GM19023 (cell line): ENCODE measurements at regions not wholly inside any gene's neighbourhood (a gene's known extent, or its start where the extent isn't known, plus 50 kb on each side); places are given as distances from the start of the nearest gene placed in this dataset.
"Not testable (repeated sequence)": the region's sequence is repeated elsewhere in the genome, so short reads cannot be mapped to it uniquely, and the experiment has no call there.

Experiments
- ATAC-seq: cut with Tn5 transposase; IDR thresholded peaks from one replicate; pipeline ENCODE4 v1.9.1; 2021; ENCODE audit warnings: mild to moderate bottlenecking, moderate library complexity; ENCODE audit not compliant: unreplicated experiment

DNA sequence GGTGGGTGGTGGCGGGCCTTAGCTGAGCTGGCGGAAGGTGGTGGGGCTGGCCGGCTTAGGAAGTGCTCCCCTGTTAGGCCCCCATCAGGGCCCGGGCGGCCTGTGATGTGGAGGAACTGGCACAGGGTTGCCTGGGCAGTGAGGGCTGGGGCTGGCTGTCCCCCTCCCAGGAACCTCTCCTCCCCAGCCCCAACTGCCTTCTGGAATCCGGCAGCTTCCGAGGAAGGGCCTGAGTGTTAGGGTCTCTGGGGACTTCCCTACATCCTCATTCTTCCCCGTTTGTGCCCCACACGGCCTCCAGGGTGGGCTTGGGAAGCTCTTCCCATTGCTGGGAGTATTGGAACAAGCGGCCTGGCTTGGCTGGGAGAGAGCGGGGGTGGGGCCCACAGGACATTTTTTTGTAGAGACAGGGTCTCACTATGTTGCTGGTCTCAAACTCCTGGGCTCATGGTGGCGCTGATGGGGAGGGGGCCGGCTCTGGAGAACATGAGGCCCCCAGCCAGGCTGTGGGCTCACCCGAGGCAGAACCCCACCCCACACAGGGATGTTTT is 89.9 kb upstream of the CIBAR2 start:
- ATAC-seq, result no peak

DNA sequence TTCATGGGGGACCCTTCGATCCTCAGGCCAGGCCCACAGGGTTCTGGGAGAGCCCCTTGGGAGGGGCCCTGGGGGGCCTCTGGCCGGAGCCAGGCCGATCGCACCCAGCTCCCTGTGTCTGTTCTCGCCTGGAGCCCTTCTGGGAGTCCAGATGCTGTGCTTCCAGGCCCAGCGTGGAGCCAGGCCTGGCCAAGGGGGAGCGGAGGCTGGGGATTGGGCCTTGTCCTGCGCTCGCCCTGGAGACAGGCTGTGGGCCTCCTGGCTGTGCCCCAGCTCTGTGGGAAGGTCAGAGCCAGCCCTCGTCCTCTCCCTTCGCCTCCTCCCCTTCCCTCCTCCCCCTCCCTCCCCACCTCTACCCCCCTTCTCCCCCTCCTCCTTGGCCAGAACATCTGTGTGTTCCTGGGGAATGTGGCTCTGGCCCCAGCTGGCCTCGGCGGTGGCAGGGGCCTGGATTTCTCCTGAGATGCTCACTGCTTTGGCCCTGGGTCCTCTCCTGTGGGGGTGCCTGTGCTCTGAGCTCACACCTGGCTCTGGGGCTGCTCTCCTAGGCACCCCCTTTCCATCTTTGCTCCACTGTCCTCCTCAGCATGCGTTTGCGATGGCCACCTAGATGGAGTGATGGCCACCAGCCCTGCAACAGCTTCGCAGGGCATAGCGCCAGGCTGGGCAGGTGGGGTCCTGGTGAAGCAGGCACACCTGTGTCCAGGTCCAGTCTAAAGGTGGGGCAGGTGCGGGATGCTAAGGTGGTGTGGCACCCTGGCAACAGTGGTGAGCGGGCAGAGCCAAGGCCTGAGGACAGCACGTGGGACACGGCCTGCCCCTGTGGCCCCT is 90.6 kb upstream of the CIBAR2 start:
- no peak for ATAC-seq

- ATAC-seq, result no peak
Observed at GRCh38 chr16:85203462-85203813, 91.2 kb upstream of the CIBAR2 start.

GRCh38 chr16:85204242-85205010 is 92.2 kb upstream of the CIBAR2 start:
- no peak for ATAC-seq

DNA sequence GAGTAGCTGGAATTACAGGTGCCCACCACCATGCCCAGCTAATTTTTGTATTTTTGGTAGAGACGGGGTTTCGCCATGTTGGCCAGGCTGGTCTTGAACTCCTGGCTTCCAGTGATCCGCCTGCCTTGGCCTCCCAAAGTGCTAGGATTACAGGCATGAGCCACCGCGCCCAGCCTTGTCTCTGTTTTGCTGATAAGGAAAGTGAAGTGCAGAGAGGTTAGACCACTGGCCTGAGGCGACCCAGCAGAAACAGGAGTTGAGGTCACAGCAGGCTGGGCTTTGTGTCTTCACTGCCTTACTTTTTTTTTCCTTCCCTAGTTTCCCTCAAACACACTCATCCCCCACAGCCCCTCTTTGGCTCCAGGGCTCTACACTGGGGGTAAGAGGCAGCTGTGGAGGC is 93.0 kb upstream of the CIBAR2 start:
- not testable (repeated sequence) for ATAC-seq

- ATAC-seq, result no peak
Observed at GRCh38 chr16:85205747-85206471, 93.6 kb upstream of the CIBAR2 start.

- no peak for ATAC-seq
Observed at GRCh38 chr16:85206472-85207356, 94.4 kb upstream of the CIBAR2 start.

DNA sequence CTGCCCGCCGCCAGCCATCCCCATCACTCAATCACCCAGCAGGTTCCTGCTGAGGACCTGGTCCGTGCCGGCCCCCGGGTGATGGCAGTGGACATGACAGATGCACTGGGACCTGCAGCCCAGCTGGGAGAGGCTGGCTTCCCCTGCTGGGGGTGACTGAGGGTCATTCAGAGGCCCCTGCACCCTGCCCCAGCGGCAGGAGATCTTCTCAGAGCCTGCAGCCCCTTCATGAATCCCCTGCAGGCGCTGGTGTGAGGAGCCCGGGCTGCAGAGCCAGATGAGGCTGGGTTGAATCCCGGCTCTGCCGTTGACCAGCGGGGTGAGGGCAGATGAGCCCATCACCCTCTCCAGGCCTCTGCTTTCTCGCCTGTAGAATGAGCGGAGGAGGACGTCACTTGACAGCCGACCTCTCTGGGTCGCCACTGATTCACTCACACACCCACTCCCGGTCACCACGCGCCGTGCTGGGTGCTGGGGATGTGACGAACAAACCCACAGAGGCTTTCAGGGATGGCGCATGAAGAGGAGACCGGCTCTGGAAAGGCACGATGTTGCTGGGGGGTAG is 95.2 kb upstream of the CIBAR2 start:
- no peak for ATAC-seq

DNA sequence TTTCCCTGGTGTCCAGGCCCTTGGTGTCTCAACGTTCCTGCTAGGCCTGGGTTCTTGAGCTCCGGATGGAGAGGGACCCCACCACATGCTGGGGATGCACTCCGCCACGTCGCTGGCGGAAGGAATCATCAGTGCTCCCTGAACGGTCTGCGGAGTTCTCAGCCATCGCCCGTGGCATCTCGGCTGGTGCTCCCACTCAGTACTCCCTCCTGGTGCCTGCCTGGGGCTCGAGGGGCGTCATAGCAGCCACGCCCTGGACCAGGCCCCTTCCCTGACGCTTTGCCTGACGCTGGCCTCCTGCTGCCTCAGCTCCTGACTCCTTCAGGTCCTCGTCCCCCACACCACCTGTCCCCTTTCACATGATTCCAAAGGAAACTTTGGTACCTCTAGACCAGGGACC is 95.9 kb upstream of the CIBAR2 start:
- ATAC-seq, result no peak

- ATAC-seq, result no peak
Observed at GRCh38 chr16:85208643-85209520, 96.6 kb upstream of the CIBAR2 start.

DNA sequence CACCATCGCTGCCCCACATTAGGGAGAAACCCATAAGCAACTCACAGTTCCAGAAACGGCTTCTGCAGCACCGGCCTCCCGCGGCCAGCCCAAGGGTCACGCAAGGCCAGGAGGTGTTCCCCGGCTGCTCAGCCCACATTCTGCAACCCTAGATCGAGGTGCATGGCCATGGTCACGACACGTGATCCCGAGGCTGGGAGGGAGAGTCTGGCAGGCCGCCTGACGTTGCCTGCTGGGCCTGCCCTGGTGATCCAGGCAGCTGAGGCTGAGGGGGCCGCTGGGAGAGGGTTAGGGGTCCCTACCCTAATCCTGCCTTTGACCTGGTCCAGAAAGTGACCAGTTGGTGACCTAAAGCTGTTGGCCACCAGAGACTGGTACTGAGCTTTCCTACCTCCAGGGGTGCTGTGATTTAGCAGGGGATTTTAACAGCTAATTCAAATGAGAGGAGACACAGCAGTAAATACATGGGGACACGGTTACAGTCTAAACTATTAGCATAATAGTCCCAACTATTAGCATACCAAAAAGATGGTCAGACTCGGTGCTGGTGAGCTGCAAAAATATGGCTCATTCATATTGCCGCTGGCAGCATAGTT is 97.4 kb upstream of the CIBAR2 start:
- no peak for ATAC-seq

DNA sequence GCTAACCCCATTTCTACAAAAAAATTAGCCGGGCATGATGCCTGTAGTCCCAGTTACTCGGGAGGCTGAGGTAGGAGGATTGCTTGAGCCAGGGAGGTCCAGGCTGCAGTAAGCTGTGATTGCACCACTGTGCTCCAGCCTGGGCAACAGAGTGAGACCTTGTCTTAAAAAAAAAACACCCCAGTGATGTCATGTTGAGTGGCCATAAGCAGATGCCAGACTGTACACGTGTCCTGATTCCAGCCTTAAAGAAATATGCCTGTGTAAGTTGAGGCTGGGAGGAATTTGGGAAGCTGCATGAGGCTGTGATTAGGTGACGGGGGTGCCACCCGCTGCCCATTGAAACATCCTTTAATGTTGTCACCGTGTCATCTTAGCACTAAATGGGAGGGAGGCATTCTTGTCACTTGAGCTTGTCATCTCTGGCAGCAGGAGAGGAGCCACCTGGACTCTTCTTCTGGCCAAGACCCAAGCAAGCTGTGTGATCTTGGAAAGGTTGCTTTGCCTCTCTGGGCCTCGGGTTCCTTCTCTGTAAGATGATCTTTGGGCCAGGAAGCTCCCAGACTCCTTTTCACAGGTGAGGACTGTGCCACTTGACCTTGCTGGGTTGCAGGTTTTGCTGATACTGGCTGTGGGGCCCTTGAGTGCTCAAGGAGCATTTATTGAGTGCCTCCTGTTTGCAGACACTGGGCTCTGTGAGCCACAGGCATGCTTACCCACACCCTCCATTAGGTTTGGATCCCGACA is 98.3 kb upstream of the CIBAR2 start:
- ATAC-seq, result no peak

- ATAC-seq, result no peak
Observed at GRCh38 chr16:85211271-85211801, 99.1 kb upstream of the CIBAR2 start.

DNA sequence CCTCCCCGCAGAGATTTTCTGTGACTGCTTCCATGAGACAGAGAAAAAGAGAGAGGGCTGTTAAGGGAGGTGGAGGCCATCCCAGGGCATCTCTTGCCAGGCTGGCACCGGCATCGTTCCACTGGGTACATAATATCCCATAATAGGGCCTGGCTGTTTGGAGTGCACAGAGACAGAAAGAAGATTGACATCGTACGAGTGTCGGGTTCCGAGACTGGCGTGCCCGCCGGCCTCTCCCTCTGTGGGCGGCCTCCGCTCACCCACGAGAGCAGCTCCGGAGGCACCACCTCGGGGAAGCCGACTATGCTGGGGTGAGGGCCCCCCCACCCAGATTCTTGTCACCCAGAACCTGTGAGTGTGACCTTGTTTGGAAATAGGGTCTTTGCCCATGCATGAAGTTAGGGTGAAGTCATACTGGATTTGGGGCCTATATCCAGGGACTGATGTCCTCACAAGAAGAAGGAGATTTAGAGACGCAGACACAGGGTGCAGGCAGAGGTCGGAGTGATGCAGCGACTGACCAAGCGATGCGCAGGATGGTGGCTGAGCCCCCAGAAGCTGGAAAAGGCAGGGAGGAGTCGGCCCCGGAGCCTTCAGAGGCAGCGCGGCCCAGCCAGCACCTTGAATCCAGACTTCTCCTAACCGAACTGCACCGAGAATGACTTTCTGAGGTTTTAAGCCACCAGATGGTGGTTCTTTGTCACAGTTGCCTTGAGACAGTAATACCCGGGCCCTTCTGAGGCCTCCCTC is 101.8 kb upstream of the CIBAR2 start:
- ATAC-seq, result no peak

GRCh38 chr16:85215478-85216118 is 103.3 kb upstream of the CIBAR2 start:
- no peak for ATAC-seq

DNA sequence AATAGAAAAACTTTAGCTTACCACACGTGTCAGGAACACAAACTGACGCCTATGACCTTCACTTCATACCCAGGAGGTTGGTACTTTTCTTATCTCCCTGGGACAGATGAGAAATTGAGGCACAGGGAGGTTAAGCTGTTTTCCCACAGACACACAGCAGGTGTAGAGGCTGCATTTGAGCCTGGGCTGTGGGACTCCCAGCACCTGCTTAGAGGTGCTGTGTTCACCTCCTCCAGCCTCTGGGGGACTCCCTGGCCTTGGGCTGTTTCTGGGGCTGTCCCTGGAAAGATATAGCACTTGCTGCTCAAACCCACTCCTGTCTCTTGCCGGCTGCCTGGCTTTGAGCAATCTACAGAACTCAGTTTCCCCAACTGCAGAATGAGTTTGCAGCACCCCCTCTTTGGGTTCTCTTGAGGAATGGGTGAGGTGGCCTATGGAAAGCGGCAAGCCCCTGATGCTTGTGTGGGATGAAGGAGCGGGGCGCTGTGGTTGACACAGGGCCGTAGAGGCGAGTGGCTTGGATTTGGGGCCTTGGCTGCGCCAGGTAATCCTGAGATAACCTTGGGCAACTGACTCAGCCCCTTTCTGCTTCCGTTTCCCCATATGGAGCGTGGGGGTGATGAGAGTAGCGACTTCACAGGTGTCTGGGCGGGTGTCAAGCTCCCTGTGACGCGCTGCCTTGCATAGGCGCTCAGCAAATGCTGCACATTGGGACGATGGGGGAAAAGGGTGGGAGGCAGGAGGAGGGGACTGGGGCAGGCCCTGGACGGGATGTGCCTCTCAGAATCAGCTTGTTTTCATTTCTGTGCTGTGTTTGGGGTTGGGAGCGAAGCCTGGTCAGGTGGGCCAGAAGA is 104.5 kb upstream of the CIBAR2 start:
- ATAC-seq, result no peak
